ENCODE measurements at regions not wholly inside any gene's neighbourhood (a gene's known extent, or its start where the extent isn't known, plus 50 kb on each side); places are given as distances from the start of the nearest gene placed in this dataset.

DNA sequence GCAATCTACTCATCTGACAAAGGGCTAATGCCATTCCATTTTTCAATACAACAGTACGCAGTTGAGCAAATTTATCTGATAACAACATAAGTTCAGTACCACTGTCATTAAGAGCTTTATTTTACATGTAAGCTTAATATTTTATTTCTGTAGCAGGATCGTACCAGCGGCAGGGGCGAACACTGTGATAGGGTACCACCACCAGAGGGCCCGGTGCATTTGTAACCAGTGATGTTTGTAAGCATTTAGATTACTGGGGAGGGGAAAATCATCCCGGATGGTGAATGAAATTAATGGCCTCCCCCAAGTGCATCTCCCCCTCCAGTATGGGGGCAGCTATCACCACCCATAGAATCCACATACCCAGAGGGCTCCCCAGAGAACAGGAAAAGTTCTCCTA, 179.0 kb downstream of the ADGRA3 start:
- no peak for DNase-seq (ENCODE audit: low spot score)
- no peaks in the 10 kb centered on the region for H3K36me3 Mint-ChIP-seq
- H3K4me1 Mint-ChIP-seq (ENCODE audit: low read depth in 2 of 2): no peaks in the 10 kb centered on the region
- H3K27me3 Mint-ChIP-seq: no peaks in the 10 kb centered on the region
- no peak overlapping the region for H3K27ac Mint-ChIP-seq
- no peak overlapping the region for H3K4me3 Mint-ChIP-seq
- H3K9me3 Mint-ChIP-seq: peaks cover 6% of the 10 kb centered on the region
- no peak for ATAC-seq

DNA sequence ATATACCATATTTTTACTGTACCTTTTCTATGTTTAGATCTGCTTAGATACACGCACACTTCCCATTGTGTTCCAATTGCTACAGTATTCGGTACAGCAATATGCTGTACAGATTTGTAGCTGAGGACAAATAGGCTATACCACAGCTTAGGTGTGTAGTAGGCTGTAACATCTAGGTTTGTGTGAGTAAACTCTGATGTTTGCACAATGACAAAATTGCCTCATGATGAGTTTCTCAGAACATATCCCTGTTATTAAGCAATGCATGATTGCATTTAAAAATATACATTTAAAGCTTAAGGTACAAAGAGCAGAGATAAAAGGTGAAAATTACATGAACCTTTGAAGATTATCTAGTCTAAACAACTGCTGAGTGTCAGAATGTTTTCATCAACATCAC, 181.7 kb downstream of the ADGRA3 start:
- H3K27ac Mint-ChIP-seq: no peak overlapping the region
- H3K4me3 Mint-ChIP-seq: no peak overlapping the region

DNA sequence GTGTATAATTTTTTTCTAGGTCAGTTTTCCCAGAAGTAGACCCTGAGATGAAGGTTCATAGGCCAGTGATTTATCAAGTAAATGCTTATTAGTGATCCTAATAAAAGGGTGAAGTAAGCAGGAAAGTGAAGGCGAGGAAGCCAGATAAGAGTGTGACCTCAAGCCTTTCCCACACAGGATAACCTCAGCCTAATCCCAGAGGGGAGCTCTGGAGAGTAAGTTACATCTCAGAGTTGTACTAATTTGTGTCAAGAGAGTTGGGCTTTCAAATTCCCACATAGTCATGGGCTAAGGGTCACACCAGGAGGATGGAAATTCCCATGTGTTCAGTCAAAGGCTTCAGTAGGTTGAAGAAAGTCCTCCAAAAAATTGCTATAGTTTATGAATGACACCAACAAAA, 191.4 kb downstream of the ADGRA3 start:
- Mint-ChIP-seq H3K27me3 (peaks cover 0 to 5% of the 10 kb centered on the region in 2 donors), H3K27ac (no peak overlapping the region), H3K9me3 (no peaks in the 10 kb centered on the region), H3K4me1 (ENCODE audit: low read depth in 2 of 2) (no peaks in the 10 kb centered on the region), H3K4me3 (no peak overlapping the region), H3K36me3 (peaks cover 4% of the 10 kb centered on the region)
- DNase-seq (ENCODE audit: low spot score) (no peak), ATAC-seq (no peak)

More for the DNA sequence above, 181.7 kb downstream of the ADGRA3 start:
- Mint-ChIP-seq H3K36me3 (no peaks in the 10 kb centered on the region), H3K9me3 (peaks cover 6% of the 10 kb centered on the region), H3K27me3 (no peaks in the 10 kb centered on the region), H3K4me1 (ENCODE audit: low read depth in 2 of 2) (no peaks in the 10 kb centered on the region)
- ATAC-seq: no peak
- DNase-seq (ENCODE audit: low spot score): no peak

DNA sequence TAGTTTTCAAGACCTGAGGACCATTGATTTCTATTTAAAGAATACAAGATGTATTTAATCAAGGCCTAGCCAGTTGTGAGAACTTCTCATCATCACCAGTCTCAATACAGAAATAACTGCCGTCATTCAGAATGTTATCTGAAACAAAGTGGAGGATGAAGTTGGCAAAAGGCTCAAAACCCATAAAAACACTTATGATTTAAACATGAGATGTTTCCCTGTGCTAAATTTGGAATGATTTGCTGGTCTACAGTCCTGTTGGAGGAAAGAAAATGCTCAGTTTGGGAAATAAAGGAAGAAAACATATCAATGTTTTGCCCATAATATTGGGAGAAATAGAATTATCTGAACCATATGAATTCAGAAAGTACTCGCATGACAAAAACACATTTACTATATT, 192.2 kb downstream of the ADGRA3 start:
- Mint-ChIP-seq H3K36me3 (peaks cover 4% of the 10 kb centered on the region), H3K9me3 (no peaks in the 10 kb centered on the region), H3K27me3 (peaks cover 0 to 5% of the 10 kb centered on the region in 2 donors), H3K4me3 (no peak overlapping the region), H3K27ac (no peak overlapping the region), H3K4me1 (ENCODE audit: low read depth in 2 of 2) (no peaks in the 10 kb centered on the region)
- ATAC-seq: no peak
- no peak for DNase-seq (ENCODE audit: low spot score)

DNA sequence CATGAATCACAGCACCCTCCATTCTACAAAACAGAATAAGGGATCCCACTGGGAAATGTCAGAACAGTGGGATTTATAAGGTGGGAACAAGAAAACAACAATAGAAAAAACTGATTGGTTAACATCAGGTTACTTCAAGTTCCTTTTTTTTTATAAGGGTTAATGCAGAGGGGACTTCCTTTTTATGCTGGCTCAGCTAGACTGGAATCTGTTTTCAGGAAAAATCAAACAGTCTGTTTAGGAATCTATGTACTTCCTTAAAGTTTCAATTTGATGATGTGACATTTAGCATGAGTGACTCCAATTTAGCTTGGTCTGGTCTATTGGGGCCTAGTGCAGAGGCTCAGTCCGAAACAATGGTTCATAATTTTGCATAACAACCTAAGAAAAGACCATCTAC, 192.9 kb downstream of the ADGRA3 start:
- Mint-ChIP-seq H3K36me3 (peaks cover 4% of the 10 kb centered on the region), H3K4me3 (no peak overlapping the region), H3K27ac (no peak overlapping the region), H3K9me3 (no peaks in the 10 kb centered on the region), H3K27me3 (peaks cover 0 to 5% of the 10 kb centered on the region in 2 donors), H3K4me1 (ENCODE audit: low read depth in 2 of 2) (no peaks in the 10 kb centered on the region)
- DNase-seq (ENCODE audit: low spot score) (no peak), ATAC-seq (no peak)

DNA sequence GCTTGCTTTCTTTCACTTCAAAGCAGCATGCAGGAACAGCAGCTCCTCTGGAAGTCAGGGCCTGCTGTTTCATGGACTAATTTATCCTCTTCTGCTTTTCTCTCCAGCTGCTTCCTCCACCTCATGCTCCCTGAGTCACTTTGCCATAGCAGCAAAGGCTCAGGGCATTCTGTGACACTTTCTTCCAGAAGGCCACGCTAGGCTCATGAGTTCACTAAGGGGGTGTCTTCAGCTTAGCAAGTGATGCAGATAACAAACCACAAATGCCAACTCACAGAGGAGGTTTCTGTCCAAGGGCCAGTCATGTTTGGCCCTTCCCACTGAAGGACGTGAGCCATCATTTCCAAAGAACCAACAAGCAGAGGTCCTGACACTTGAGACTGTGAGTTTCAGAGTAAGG, 200.2 kb downstream of the ADGRA3 start:
- Mint-ChIP-seq H3K4me3 (no peak overlapping the region), H3K27ac (no peak overlapping the region), H3K9me3 (peaks cover 4% of the 10 kb centered on the region), H3K4me1 (ENCODE audit: low read depth in 2 of 2) (no peaks in the 10 kb centered on the region), H3K27me3 (no peaks in the 10 kb centered on the region), H3K36me3 (no peaks in the 10 kb centered on the region)
- no peak for ATAC-seq
- no peak for DNase-seq (ENCODE audit: low spot score)

DNA sequence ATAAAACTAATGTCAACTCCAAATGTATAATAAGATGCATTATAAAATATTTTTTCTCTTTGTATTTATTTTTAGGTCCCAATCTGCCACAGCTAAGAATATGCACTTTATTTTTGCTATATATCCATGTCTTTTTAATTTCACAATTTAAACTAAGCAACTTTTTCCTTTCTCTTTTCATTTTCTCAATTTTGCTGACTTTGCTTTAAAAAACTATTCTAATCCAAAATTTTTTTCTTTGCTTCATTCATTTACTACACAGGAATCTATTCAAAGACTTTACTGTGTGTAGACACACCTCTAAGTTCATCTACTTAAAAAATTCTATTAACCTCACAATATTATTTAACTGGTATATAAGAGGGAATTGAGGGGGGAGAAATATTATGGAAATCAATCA, 201.9 kb downstream of the ADGRA3 start:
- Mint-ChIP-seq H3K36me3 (no peaks in the 10 kb centered on the region), H3K4me3 (no peak overlapping the region), H3K9me3 (peaks cover 4% of the 10 kb centered on the region), H3K27me3 (no peaks in the 10 kb centered on the region), H3K4me1 (ENCODE audit: low read depth in 2 of 2) (no peaks in the 10 kb centered on the region), H3K27ac (no peak overlapping the region)
- DNase-seq (ENCODE audit: low spot score): no peak
- no peak for ATAC-seq

DNA sequence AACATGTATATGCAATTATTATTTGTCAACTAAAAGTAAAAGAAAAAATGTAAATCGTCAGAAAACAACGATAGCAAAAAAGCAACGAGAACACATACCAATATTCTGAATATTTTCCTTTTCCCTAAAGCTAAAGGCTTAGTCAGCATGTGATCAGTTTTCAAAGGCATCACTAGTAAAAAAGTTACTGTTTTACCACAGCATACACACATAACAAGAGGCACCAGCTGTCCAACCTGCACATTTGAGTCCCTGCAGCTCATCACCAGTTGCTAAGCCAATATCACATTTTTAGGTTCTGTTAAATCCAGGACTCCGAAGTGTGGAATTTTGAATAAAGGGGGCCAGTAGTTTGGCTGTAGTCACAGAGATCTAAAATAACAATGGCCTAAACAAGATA, 203.8 kb downstream of the ADGRA3 start:
- H3K9me3 Mint-ChIP-seq: peaks cover 4% of the 10 kb centered on the region
- ATAC-seq (no peak), DNase-seq (ENCODE audit: low spot score) (no peak)
- no peaks in the 10 kb centered on the region for H3K36me3 Mint-ChIP-seq
- no peak overlapping the region for H3K4me3 Mint-ChIP-seq
- no peak overlapping the region for H3K27ac Mint-ChIP-seq
- no peaks in the 10 kb centered on the region for H3K27me3 Mint-ChIP-seq
- no peaks in the 10 kb centered on the region for H3K4me1 Mint-ChIP-seq (ENCODE audit: low read depth in 2 of 2)

DNA sequence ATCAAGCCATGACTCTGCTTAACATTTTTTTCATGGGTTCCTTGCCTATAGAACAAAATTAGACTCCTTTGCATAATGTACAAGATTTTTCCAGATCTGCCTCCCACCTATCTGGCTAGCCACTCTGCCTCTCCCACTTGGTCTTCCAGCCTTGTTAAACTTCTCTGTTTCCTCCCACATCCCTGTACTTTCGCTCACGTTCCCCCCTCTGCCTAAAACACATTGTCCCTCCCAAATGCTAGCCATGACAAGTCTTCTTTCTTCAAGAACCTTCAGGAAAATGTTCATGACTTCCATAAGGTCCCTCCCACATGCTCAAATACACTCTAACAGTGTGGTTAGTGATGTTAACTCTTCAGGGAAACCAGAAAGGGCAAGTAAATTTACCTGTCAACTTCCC, 214.6 kb downstream of the ADGRA3 start:
- Mint-ChIP-seq H3K9me3 (peaks cover 27% of the 10 kb centered on the region), H3K27ac (no peak overlapping the region), H3K27me3 (no peaks in the 10 kb centered on the region), H3K36me3 (no peaks in the 10 kb centered on the region), H3K4me1 (ENCODE audit: low read depth in 2 of 2) (no peaks in the 10 kb centered on the region), H3K4me3 (no peak overlapping the region)
- DNase-seq (ENCODE audit: low spot score) (no peak), ATAC-seq (no peak)

DNA sequence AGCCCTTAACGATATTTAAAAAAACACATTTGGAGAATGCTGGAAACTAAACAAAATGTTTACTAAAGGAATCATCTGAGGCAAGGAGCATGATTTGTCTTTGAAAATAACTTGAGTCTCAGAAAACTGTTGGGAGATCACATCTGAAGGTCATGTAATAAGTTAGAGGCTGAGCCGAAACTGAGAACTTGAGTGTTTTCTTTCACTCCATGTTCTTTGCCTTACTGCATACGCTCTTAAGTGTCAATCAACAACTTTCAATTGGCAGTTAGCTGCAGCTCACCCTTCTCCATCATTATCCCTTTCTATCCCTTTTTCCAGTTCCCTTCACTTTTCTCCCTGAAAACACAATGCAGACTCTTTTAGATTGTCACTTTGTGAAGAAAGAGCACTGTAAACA, 216.2 kb downstream of the ADGRA3 start:
- no peak overlapping the region for H3K27ac Mint-ChIP-seq
- H3K36me3 Mint-ChIP-seq: no peaks in the 10 kb centered on the region
- H3K27me3 Mint-ChIP-seq: no peaks in the 10 kb centered on the region
- no peak overlapping the region for H3K4me3 Mint-ChIP-seq
- ATAC-seq (no peak), DNase-seq (ENCODE audit: low spot score) (no peak)
- no peaks in the 10 kb centered on the region for H3K4me1 Mint-ChIP-seq (ENCODE audit: low read depth in 2 of 2)
- peaks cover 24% of the 10 kb centered on the region for H3K9me3 Mint-ChIP-seq

DNA sequence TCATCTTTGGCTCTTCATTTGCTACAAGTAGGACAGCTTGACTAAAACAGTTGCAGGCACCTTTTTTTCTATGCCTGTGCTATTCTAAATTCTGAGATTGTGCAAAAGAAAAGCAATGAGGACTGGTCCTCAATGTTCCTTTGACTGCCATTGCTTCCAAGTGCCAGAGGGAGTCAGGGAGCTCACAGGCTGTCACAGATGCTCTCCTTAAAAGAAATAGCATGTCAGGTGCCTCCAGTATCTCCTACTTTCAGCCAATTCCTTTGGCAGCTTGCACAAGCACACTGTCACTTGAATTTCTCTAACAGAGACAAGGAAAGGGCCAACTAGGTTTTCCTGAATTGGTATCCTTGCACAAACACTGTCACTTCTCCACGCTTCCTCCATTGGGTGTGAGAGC, 228.2 kb downstream of the ADGRA3 start:
- ATAC-seq (no peak), DNase-seq (ENCODE audit: low spot score) (no peak)
- Mint-ChIP-seq H3K27me3 (no peaks in the 10 kb centered on the region), H3K4me1 (ENCODE audit: low read depth in 2 of 2) (no peaks in the 10 kb centered on the region), H3K9me3 (peaks cover 21% of the 10 kb centered on the region), H3K36me3 (no peaks in the 10 kb centered on the region), H3K4me3 (no peak overlapping the region), H3K27ac (no peak overlapping the region)

DNA sequence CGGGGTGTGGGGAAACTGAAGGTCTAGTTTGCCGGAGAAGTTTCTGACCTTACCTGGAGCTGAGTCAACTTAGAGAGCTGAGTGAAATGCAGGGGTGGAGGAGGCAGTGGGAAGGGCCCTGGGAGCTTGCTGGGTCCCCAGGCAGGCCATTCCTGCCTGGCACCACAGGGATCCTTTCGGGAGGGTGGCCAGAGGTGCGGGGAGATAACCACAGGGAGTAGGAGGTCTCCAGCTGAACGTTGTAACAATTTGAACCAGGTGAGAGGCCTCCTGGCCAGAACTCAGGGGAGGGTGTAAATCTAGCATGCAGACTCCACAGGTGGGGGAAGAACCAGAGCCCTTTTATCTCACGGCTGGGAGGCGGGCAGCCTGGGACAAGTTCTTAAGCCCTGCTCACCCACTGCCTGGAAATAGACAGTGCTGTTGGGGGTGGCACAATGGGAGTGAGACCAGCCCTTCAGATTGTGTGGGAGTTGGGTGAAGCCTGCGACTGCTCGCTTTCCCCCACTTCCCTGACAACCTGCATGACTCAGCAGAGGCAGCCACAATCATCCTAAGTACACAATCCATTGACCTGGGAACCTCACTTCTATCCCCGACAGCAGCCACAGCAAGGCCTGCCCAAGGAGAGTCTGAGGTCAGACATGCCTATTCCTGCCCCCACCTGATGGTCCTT, 247.4 kb downstream of the ADGRA3 start:
- H3K9me3 Mint-ChIP-seq: peaks cover 12% of the 10 kb centered on the region
- H3K4me1 Mint-ChIP-seq (ENCODE audit: low read depth in 2 of 2): no peaks in the 10 kb centered on the region
- no peaks in the 10 kb centered on the region for H3K27me3 Mint-ChIP-seq
- no peak overlapping the region for H3K4me3 Mint-ChIP-seq
- H3K27ac Mint-ChIP-seq: no peak overlapping the region
- ATAC-seq (no peak), DNase-seq (ENCODE audit: low spot score) (no peak)
- peaks cover 14% of the 10 kb centered on the region for H3K36me3 Mint-ChIP-seq

DNA sequence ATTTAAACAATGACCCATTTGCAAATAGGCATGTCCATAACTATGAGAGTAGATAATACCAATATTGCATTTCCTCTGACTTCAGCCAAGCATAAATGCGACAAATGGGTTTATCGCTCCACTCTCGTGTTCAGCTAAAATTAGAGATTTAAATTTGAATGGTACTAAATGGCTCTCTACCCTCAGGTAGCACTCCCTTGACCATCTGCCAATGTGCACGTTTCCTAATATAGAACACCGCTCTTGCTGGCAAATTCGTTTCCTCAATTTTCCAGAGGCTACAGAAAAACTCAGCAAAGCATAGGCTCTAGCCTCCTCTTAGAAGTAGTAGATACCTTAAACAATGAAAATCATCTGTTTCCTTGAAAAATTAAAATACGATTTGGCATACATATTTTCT, 251.6 kb downstream of the ADGRA3 start:
- Mint-ChIP-seq H3K27me3 (no peaks in the 10 kb centered on the region), H3K27ac (no peak overlapping the region), H3K36me3 (peaks cover 11% of the 10 kb centered on the region), H3K9me3 (peaks cover 10% of the 10 kb centered on the region), H3K4me1 (ENCODE audit: low read depth in 2 of 2) (no peaks in the 10 kb centered on the region), H3K4me3 (no peak overlapping the region)
- ATAC-seq: no peak
- DNase-seq (ENCODE audit: low spot score): no peak

DNA sequence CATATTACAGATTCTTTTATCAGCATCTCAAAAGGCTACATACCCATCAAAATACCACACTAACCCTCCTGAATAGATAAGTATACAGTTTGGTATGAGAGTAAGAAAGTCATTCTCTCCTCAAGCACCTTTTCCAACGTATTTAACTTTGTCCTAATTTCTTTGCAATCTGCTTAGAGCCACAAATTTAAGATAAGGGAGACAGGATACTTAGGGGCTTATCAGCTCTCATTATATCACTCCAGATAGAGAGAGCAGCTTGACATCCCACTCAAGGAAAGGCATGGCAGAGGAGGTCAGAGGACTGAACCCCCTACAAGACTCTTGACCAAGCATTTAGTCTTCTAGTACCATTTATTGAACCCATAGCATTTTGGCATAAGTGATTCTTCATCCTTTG, 262.4 kb downstream of the ADGRA3 start:
- ATAC-seq: no peak
- no peak for DNase-seq (ENCODE audit: low spot score)
- Mint-ChIP-seq H3K9me3 (peaks cover 10% of the 10 kb centered on the region), H3K27ac (no peak overlapping the region), H3K4me1 (ENCODE audit: low read depth in 2 of 2) (no peaks in the 10 kb centered on the region), H3K27me3 (no peaks in the 10 kb centered on the region), H3K36me3 (no peaks in the 10 kb centered on the region), H3K4me3 (no peak overlapping the region)

DNA sequence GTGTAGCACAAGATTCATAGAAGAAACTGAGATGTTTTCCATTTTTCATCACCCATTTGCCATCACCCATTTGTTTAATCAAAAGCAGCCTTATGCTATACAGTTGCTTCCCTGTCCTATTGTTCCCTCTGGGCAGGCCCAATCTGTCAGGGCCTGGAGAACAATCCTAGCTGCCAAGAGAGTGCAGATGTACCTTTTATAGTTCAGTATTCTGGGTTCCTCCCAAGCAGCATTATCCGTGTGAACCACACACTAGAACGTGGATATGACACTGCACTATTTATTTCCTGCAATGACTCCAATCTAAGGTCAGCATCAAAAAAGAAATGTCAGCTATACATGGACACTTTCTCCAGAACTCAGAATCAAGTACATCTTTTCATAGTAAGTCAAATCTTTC, 269.0 kb downstream of the ADGRA3 start:
- no peaks in the 10 kb centered on the region for H3K27me3 Mint-ChIP-seq
- no peak overlapping the region for H3K4me3 Mint-ChIP-seq
- H3K36me3 Mint-ChIP-seq: no peaks in the 10 kb centered on the region
- no peak overlapping the region for H3K27ac Mint-ChIP-seq
- H3K4me1 Mint-ChIP-seq (ENCODE audit: low read depth in 2 of 2): no peaks in the 10 kb centered on the region
- peaks cover 16% of the 10 kb centered on the region for H3K9me3 Mint-ChIP-seq
- no peak for ATAC-seq
- no peak for DNase-seq (ENCODE audit: low spot score)

Measured in natural killer cell treated with Interleukin-12 subunit alpha and Interleukin-12 subunit beta and Interleukin-15 and Interleukin-18, amount 100 ng/mL, for 72 hours (primary cell).